Tibial nerve (tissue), 4 donors: ENCODE measurements at regions not wholly inside any gene's neighbourhood (a gene's known extent, or its start where the extent isn't known, plus 50 kb on each side); places are given as distances from the start of the nearest gene placed in this dataset.

ENCODE experiments used
- DNase-seq, 2 donors: peaks; one replicate each; pipeline ENCODE4 v3.0.0-alpha.2; 2019; ENCODE audit warnings: low spot score in 2 of 2
- H3K27ac ChIP-seq, 4 donors: fragments of 200-600 bp; sonication (generic) in 3 of 4; one replicate each; pipeline ENCODE4 v1.5.1; 2017 to 2019; ENCODE audit warnings: mild to moderate bottlenecking in 1 of 4
- H3K27me3 ChIP-seq, 2 donors: fragments of 200-600 bp; sonication (generic) in 1 of 2; one replicate each; pipeline versions ENCODE4 v1.5.1 to v1.6.0; 2017 to 2019
- H3K36me3 ChIP-seq, 3 donors: fragments of 200-600 bp; sonication (generic); one replicate each; pipeline ENCODE4 v1.5.1; 2018 to 2019
- H3K4me1 ChIP-seq, 4 donors: fragments of 200-600 bp; sonication (generic) in 3 of 4; one replicate each; pipeline ENCODE4 v1.5.1; 2017 to 2019
- H3K4me3 ChIP-seq, 4 donors: fragments of 200-600 bp; sonication (generic) in 3 of 4; one replicate each; pipeline ENCODE4 v1.5.1; 2017 to 2019; ENCODE audit warnings: mild to moderate bottlenecking in 1 of 4, moderate library complexity in 1 of 4
- H3K9me3 ChIP-seq, 4 donors: fragments of 200-600 bp; sonication (generic) in 3 of 4; one replicate each; pipeline ENCODE4 v1.5.1; 2017 to 2019
- CTCF ChIP-seq, 5 experiments: fragments of 200-600 bp in 3 of 5; fragments of 450-650 bp in 2 of 5; sonication (generic) in 3 of 5; IDR thresholded peaks; one replicate each; pipeline ENCODE4 v1.5.1; 2016 to 2019; ENCODE audit warnings: antibody characterized with exemption in 5 of 5, mild to moderate bottlenecking in 3 of 5, moderate library complexity in 2 of 5
- EP300 ChIP-seq, 2 donors: sonication (generic); formaldehyde crosslinking; IDR thresholded peaks; one replicate each; pipeline ENCODE4 v1.6.1; 2017; ENCODE audit warnings: antibody characterized with exemption in 2 of 2, mild to moderate bottlenecking in 1 of 2
- POLR2A ChIP-seq, 2 donors: fragments of 450-650 bp; IDR thresholded peaks; one replicate each; pipeline ENCODE4 v1.6.1; 2017; ENCODE audit warnings: antibody characterized with exemption in 2 of 2, mild to moderate bottlenecking in 2 of 2, moderate library complexity in 2 of 2
- WGBS, 2 donors: methylation state at CpG; one replicate each; pipeline ENCODE4 v1.1.5; 2018; 5-methylcytosine and 5-hydroxymethylcytosine counted together

- WGBS, 2 donors, result 76 to 94% methylated on average over 2 of the region's 2 CpGs
- DNase-seq, result no peak
- no peaks in the 10 kb centered on the region for H3K9me3 ChIP-seq
- no peak overlapping the region for H3K4me3 ChIP-seq
- H3K4me1 ChIP-seq, result peaks cover 0 to 16% (median 2%) of the 10 kb centered on the region in 4 donors
- no peak overlapping the region for H3K27ac ChIP-seq
- TF ChIP-seq EP300 (IDR thresholded peaks at IDR 0.05), result no peak
- no peak for TF ChIP-seq CTCF (IDR thresholded peaks at IDR 0.05)
- no peak for TF ChIP-seq POLR2A (IDR thresholded peaks at IDR 0.05)
- no peaks in the 10 kb centered on the region for H3K36me3 ChIP-seq
- no peaks in the 10 kb centered on the region for H3K27me3 ChIP-seq
Observed at GRCh38 chr9:99348289-99348688, 126.2 kb downstream of the SEC61B start.

GRCh38 chr9:99349870-99350269 lies 127.8 kb downstream of the SEC61B start:
- Histone ChIP-seq H3K27ac (no peak overlapping the region), H3K9me3 (no peaks in the 10 kb centered on the region), H3K4me1 (peaks cover 0 to 22% (median 2%) of the 10 kb centered on the region in 4 donors), H3K36me3 (no peaks in the 10 kb centered on the region), H3K4me3 (no peak overlapping the region), H3K27me3 (no peaks in the 10 kb centered on the region)
- no peak for DNase-seq
- 67 to 77% methylated on average over 2 of the region's 2 CpGs for WGBS, 2 donors
- TF ChIP-seq POLR2A (IDR thresholded peaks at IDR 0.05) (no peak), EP300 (IDR thresholded peaks at IDR 0.05) (no peak), CTCF (IDR thresholded peaks at IDR 0.05) (no peak)

- TF ChIP-seq EP300 (IDR thresholded peaks at IDR 0.05) (no peak), CTCF (IDR thresholded peaks at IDR 0.05) (no peak)
- H3K36me3 ChIP-seq, result no peaks in the 10 kb centered on the region
- DNase-seq, result no peak
- no peak overlapping the region for H3K27ac ChIP-seq
- no peaks in the 10 kb centered on the region for H3K27me3 ChIP-seq
- peaks cover 0 to 17% (median 2%) of the 10 kb centered on the region in 4 donors for H3K4me1 ChIP-seq
- 55 to 65% methylated on average over 1 of the region's 1 CpG for WGBS, 2 donors
- H3K9me3 ChIP-seq, result no peaks in the 10 kb centered on the region
- H3K4me3 ChIP-seq, result no peak overlapping the region
Observed at GRCh38 chr9:99350461-99350860, 128.4 kb downstream of the SEC61B start.

GRCh38 chr9:99351647-99352046 lies 129.6 kb downstream of the SEC61B start:
- Histone ChIP-seq H3K27me3 (no peaks in the 10 kb centered on the region), H3K4me1 (peaks cover 0 to 12% (median 0%) of the 10 kb centered on the region in 4 donors), H3K36me3 (no peaks in the 10 kb centered on the region), H3K4me3 (no peak overlapping the region), H3K27ac (no peak overlapping the region), H3K9me3 (no peaks in the 10 kb centered on the region)
- DNase-seq, result no peak
- WGBS, 2 donors, result 90 to 95% methylated on average over 7 of the region's 7 CpGs
- TF ChIP-seq POLR2A (IDR thresholded peaks at IDR 0.05), result no peak
- TF ChIP-seq EP300 (IDR thresholded peaks at IDR 0.05), result no peak
- no peak for TF ChIP-seq CTCF (IDR thresholded peaks at IDR 0.05)

- Histone ChIP-seq H3K27me3 (no peaks in the 10 kb centered on the region), H3K4me3 (no peak overlapping the region), H3K9me3 (no peaks in the 10 kb centered on the region), H3K4me1 (peaks cover 0 to 15% (median 0%) of the 10 kb centered on the region in 4 donors), H3K36me3 (no peaks in the 10 kb centered on the region), H3K27ac (peak overlapping the region in 2 of 4 donors; percentile 71 to 74)
- 52 to 64% methylated on average over 4 of the region's 4 CpGs for WGBS, 2 donors
- DNase-seq, result no peak
- peak in 1 of 2 donors; percentile 17 for TF ChIP-seq EP300 (IDR thresholded peaks at IDR 0.05)
- no peak for TF ChIP-seq CTCF (IDR thresholded peaks at IDR 0.05)
Observed at GRCh38 chr9:99352826-99353225, 130.7 kb downstream of the SEC61B start.
